ENCODE measurements at regions not wholly inside any gene's neighbourhood (a gene's known extent, or its start where the extent isn't known, plus 50 kb on each side); places are given as distances from the start of the nearest gene placed in this dataset.

- H3K9ac ChIP-seq (ENCODE audit: low read depth, low read length) = no peak overlapping the region
- H3K9me3 ChIP-seq (ENCODE audit: control insufficient read depth, insufficient read depth, low read length) = no peaks in the 10 kb centered on the region
- H3K27me3 ChIP-seq (ENCODE audit: control insufficient read depth, insufficient read depth, low read length) = no peaks in the 10 kb centered on the region
- no peaks in the 10 kb centered on the region for H3K4me1 ChIP-seq (ENCODE audit: control insufficient read depth, insufficient read depth, low read length)
- H3K36me3 ChIP-seq (ENCODE audit: control insufficient read depth, insufficient read depth, low read length) = no peaks in the 10 kb centered on the region
- H3K4me3 ChIP-seq (ENCODE audit: low read depth, low read length) = no peak overlapping the region
These were observed 299.4 kb upstream of the NOVA1 start for GRCh38 chr14:26897196-26897595.

DNA sequence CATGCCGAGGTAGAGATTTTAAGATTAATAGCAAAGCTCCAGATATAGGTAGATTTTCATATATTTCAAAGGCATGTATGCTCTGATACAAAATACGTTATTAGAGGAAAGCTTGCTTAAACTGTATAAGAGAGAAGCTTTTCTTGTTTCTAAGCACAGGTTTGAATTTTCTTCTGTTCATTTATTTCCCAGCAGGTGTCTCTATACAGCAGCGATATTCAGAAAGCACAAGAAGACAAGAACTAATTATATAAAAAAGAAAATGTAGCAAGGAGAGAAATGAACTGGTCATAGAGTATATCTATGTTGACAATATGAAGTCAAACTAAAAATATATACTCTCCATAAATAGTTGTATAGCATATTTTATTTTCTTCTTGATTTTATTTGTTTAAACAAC lies 307.4 kb upstream of the NOVA1 start:
- H3K4me3 ChIP-seq (ENCODE audit: low read depth, low read length) = no peak overlapping the region
- H3K36me3 ChIP-seq (ENCODE audit: control insufficient read depth, insufficient read depth, low read length) = no peaks in the 10 kb centered on the region
- H3K9me3 ChIP-seq (ENCODE audit: control insufficient read depth, insufficient read depth, low read length) = no peaks in the 10 kb centered on the region
- no peaks in the 10 kb centered on the region for H3K4me1 ChIP-seq (ENCODE audit: control insufficient read depth, insufficient read depth, low read length)
- H3K27me3 ChIP-seq (ENCODE audit: control insufficient read depth, insufficient read depth, low read length) = no peaks in the 10 kb centered on the region
- no peak overlapping the region for H3K9ac ChIP-seq (ENCODE audit: low read depth, low read length)

- H3K4me1 ChIP-seq (ENCODE audit: control insufficient read depth, insufficient read depth, low read length) = no peaks in the 10 kb centered on the region
- no peaks in the 10 kb centered on the region for H3K9me3 ChIP-seq (ENCODE audit: control insufficient read depth, insufficient read depth, low read length)
- H3K36me3 ChIP-seq (ENCODE audit: control insufficient read depth, insufficient read depth, low read length) = no peaks in the 10 kb centered on the region
- H3K4me3 ChIP-seq (ENCODE audit: low read depth, low read length) = no peak overlapping the region
- no peak overlapping the region for H3K9ac ChIP-seq (ENCODE audit: low read depth, low read length)
- no peaks in the 10 kb centered on the region for H3K27me3 ChIP-seq (ENCODE audit: control insufficient read depth, insufficient read depth, low read length)
These were observed 316.0 kb upstream of the NOVA1 start for GRCh38 chr14:26913786-26914185.

- H3K27me3 ChIP-seq (ENCODE audit: control insufficient read depth, insufficient read depth, low read length) = no peaks in the 10 kb centered on the region
- H3K9me3 ChIP-seq (ENCODE audit: control insufficient read depth, insufficient read depth, low read length) = no peaks in the 10 kb centered on the region
- no peaks in the 10 kb centered on the region for H3K4me1 ChIP-seq (ENCODE audit: control insufficient read depth, insufficient read depth, low read length)
- no peak overlapping the region for H3K4me3 ChIP-seq (ENCODE audit: low read depth, low read length)
- no peak overlapping the region for H3K9ac ChIP-seq (ENCODE audit: low read depth, low read length)
- no peaks in the 10 kb centered on the region for H3K36me3 ChIP-seq (ENCODE audit: control insufficient read depth, insufficient read depth, low read length)
These were observed 319.3 kb upstream of the NOVA1 start for GRCh38 chr14:26917086-26917485.

- no peaks in the 10 kb centered on the region for H3K27me3 ChIP-seq (ENCODE audit: control insufficient read depth, insufficient read depth, low read length)
- H3K4me1 ChIP-seq (ENCODE audit: control insufficient read depth, insufficient read depth, low read length) = peaks cover 21% of the 10 kb centered on the region
- no peak overlapping the region for H3K4me3 ChIP-seq (ENCODE audit: low read depth, low read length)
- no peaks in the 10 kb centered on the region for H3K9me3 ChIP-seq (ENCODE audit: control insufficient read depth, insufficient read depth, low read length)
- no peak overlapping the region for H3K9ac ChIP-seq (ENCODE audit: low read depth, low read length)
- no peaks in the 10 kb centered on the region for H3K36me3 ChIP-seq (ENCODE audit: control insufficient read depth, insufficient read depth, low read length)
These were observed 328.2 kb upstream of the NOVA1 start for GRCh38 chr14:26925876-26926584.

- Histone ChIP-seq H3K9ac (ENCODE audit: low read depth, low read length) (no peak overlapping the region), H3K36me3 (ENCODE audit: control insufficient read depth, insufficient read depth, low read length) (no peaks in the 10 kb centered on the region), H3K4me3 (ENCODE audit: low read depth, low read length) (no peak overlapping the region), H3K9me3 (ENCODE audit: control insufficient read depth, insufficient read depth, low read length) (no peaks in the 10 kb centered on the region), H3K4me1 (ENCODE audit: control insufficient read depth, insufficient read depth, low read length) (peaks cover 21% of the 10 kb centered on the region), H3K27me3 (ENCODE audit: control insufficient read depth, insufficient read depth, low read length) (no peaks in the 10 kb centered on the region)
These were observed 328.8 kb upstream of the NOVA1 start for GRCh38 chr14:26926585-26926984.

DNA sequence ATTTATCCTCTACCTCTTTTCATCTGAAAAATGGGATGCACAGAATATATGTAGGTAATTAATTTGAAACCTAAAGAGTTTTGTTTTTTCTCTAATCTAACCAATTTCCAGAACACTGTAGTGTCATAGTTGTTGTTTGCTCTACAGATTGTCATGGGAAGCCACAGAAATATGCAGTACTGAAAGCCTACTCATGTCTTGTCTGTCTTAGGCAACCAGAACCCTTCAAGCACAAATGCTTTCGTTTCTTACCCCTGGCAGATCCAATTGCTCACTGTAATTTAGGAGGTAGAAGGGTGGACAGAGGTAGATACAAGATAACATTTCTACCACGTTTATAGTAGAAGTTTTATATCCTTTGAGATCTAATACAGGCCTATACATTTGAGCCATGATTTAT lies 330.2 kb upstream of the NOVA1 start:
- no peaks in the 10 kb centered on the region for H3K36me3 ChIP-seq (ENCODE audit: control insufficient read depth, insufficient read depth, low read length)
- peaks cover 21% of the 10 kb centered on the region for H3K4me1 ChIP-seq (ENCODE audit: control insufficient read depth, insufficient read depth, low read length)
- H3K27me3 ChIP-seq (ENCODE audit: control insufficient read depth, insufficient read depth, low read length) = no peaks in the 10 kb centered on the region
- no peaks in the 10 kb centered on the region for H3K9me3 ChIP-seq (ENCODE audit: control insufficient read depth, insufficient read depth, low read length)
- H3K9ac ChIP-seq (ENCODE audit: low read depth, low read length) = no peak overlapping the region
- no peak overlapping the region for H3K4me3 ChIP-seq (ENCODE audit: low read depth, low read length)

DNA sequence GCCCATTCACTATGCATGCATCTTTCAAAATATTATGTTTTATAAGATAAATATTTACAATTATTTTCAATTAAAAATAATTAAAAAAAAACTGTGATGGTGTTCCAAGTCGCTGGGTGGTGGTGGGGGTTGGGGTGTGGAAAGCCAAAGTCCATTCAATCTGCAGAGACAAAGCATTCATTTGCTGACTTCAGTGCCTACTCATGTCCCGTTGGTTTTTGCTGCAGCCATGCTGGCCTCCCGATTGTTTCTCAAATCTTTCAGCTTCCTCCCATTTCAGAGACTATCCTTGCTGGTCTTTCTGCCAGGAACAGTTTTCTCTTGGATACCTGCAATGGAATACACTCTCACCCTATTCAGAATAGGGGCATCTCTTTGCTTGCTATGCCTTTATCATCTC lies 331.5 kb upstream of the NOVA1 start:
- Histone ChIP-seq H3K9me3 (ENCODE audit: control insufficient read depth, insufficient read depth, low read length) (no peaks in the 10 kb centered on the region), H3K36me3 (ENCODE audit: control insufficient read depth, insufficient read depth, low read length) (no peaks in the 10 kb centered on the region), H3K4me1 (ENCODE audit: control insufficient read depth, insufficient read depth, low read length) (peaks cover 21% of the 10 kb centered on the region), H3K4me3 (ENCODE audit: low read depth, low read length) (no peak overlapping the region), H3K27me3 (ENCODE audit: control insufficient read depth, insufficient read depth, low read length) (no peaks in the 10 kb centered on the region), H3K9ac (ENCODE audit: low read depth, low read length) (no peak overlapping the region)

DNA sequence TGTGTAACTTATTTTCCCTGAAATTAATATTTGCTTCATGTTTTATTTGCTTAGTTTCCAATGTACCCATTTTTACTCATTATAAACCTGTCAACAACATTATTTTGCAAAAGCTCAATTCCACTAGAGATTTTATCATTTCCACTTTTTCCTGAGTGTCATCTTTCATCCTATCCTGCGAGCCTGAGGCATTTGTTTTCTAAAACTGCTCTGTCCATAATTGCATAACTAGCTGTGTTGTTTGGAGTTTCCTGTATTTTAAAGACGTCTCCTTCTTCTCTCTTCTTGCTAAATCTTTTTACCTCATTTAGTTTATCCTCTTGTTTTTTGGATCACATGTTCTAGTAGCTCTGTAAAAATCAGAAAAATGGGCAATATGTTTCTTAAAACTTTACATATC lies 332.7 kb upstream of the NOVA1 start:
- H3K9ac ChIP-seq (ENCODE audit: low read depth, low read length) = no peak overlapping the region
- no peaks in the 10 kb centered on the region for H3K9me3 ChIP-seq (ENCODE audit: control insufficient read depth, insufficient read depth, low read length)
- H3K4me3 ChIP-seq (ENCODE audit: low read depth, low read length) = no peak overlapping the region
- peaks cover 20% of the 10 kb centered on the region for H3K4me1 ChIP-seq (ENCODE audit: control insufficient read depth, insufficient read depth, low read length)
- no peaks in the 10 kb centered on the region for H3K27me3 ChIP-seq (ENCODE audit: control insufficient read depth, insufficient read depth, low read length)
- H3K36me3 ChIP-seq (ENCODE audit: control insufficient read depth, insufficient read depth, low read length) = no peaks in the 10 kb centered on the region

DNA sequence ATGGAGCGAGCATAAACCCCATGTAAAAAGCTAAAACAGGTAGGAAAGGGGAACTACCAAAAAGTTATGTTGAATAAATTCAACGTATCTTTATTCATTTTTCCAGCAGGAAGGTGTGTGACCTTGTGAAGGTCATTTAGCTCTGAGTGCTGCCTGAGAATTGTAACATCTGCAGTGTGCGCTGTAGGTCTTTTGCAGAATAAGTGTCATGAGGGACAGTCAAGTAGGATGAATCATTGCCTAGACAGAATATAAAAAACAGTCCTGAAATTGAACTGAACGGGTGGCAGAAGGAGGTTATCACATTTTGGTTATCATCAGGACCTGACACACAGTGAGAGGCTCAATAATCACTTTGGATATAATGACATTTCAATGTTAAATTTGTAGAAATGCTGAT lies 334.8 kb upstream of the NOVA1 start:
- no peak overlapping the region for H3K4me3 ChIP-seq (ENCODE audit: low read depth, low read length)
- no peaks in the 10 kb centered on the region for H3K36me3 ChIP-seq (ENCODE audit: control insufficient read depth, insufficient read depth, low read length)
- peaks cover 5% of the 10 kb centered on the region for H3K4me1 ChIP-seq (ENCODE audit: control insufficient read depth, insufficient read depth, low read length)
- no peaks in the 10 kb centered on the region for H3K27me3 ChIP-seq (ENCODE audit: control insufficient read depth, insufficient read depth, low read length)
- no peak overlapping the region for H3K9ac ChIP-seq (ENCODE audit: low read depth, low read length)
- peaks cover 5% of the 10 kb centered on the region for H3K9me3 ChIP-seq (ENCODE audit: control insufficient read depth, insufficient read depth, low read length)

DNA sequence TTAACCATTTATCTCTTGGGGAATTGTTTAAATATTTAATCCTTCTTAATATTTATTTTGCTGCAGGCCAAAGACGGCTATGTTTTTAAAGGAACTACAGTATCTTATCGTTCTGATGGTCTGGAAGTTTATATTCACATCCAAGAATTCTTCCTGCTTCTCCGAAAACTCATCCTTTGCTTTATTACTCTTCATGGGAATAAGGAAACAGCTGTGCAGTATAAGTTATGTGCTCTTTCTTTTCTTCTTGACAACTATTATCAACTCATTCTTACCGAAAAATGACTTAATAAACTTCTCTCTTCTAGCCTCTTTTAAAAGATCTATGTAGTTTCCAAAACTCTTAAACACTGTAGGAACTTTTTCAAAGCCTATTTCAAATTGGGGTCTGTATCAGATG lies 335.6 kb upstream of the NOVA1 start:
- Histone ChIP-seq H3K36me3 (ENCODE audit: control insufficient read depth, insufficient read depth, low read length) (no peaks in the 10 kb centered on the region), H3K4me1 (ENCODE audit: control insufficient read depth, insufficient read depth, low read length) (peaks cover 5% of the 10 kb centered on the region), H3K4me3 (ENCODE audit: low read depth, low read length) (no peak overlapping the region), H3K27me3 (ENCODE audit: control insufficient read depth, insufficient read depth, low read length) (no peaks in the 10 kb centered on the region), H3K9ac (ENCODE audit: low read depth, low read length) (no peak overlapping the region), H3K9me3 (ENCODE audit: control insufficient read depth, insufficient read depth, low read length) (peaks cover 5% of the 10 kb centered on the region)

DNA sequence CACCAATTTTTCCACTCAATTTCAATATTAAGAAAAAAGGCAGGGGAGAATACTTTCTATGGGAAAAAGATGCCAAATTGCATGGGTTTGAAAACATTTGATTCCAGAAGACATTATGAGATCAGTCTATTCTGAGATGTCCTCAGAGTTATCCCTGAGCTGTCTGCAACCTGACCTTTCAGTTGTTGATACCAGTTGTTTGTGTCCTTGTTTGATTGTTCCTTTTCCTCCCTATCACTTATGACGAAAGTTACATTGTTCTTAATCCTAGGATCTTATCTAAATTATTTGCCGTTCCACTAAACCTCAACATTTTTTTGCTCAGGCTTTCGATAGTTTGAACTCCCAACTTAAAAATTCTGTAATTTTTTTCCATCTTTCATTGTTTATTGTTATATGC lies 336.3 kb upstream of the NOVA1 start:
- Histone ChIP-seq H3K9ac (ENCODE audit: low read depth, low read length) (no peak overlapping the region), H3K4me1 (ENCODE audit: control insufficient read depth, insufficient read depth, low read length) (peaks cover under 1% of the 10 kb centered on the region), H3K9me3 (ENCODE audit: control insufficient read depth, insufficient read depth, low read length) (peaks cover 5% of the 10 kb centered on the region), H3K36me3 (ENCODE audit: control insufficient read depth, insufficient read depth, low read length) (no peaks in the 10 kb centered on the region), H3K4me3 (ENCODE audit: low read depth, low read length) (no peak overlapping the region), H3K27me3 (ENCODE audit: control insufficient read depth, insufficient read depth, low read length) (no peaks in the 10 kb centered on the region)
